Immature natural killer cell (primary cell): ENCODE measurements at regions not wholly inside any gene's neighbourhood (a gene's known extent, or its start where the extent isn't known, plus 50 kb on each side); places are given as distances from the start of the nearest gene placed in this dataset.

Experiments used
- DNase-seq, 3 donors: peaks; one replicate each; pipeline ENCODE4 v3.0.0; 2022; ENCODE audit warnings: mixed read lengths in 1 of 3
- H3K27ac Mint-ChIP-seq, 6 donors: one replicate each; pipeline ENCODE4 v1.8.0; 2020; ENCODE audit warnings: mixed read lengths in 6 of 6, mild to moderate bottlenecking in 5 of 6, inconsistent platforms in 4 of 6, moderate library complexity in 3 of 6
- H3K27me3 Mint-ChIP-seq, 3 donors: one replicate each; pipeline ENCODE4 v1.8.0; 2020 to 2021; ENCODE audit warnings: low read depth in 3 of 3, mild to moderate bottlenecking in 3 of 3, mixed read lengths in 3 of 3, moderate library complexity in 3 of 3, inconsistent platforms in 1 of 3
- H3K36me3 Mint-ChIP-seq, 3 donors: one replicate each; pipeline ENCODE4 v1.8.0; 2020; ENCODE audit warnings: mixed read lengths in 3 of 3, inconsistent platforms in 2 of 3, mild to moderate bottlenecking in 2 of 3
- H3K4me1 Mint-ChIP-seq, 2 donors: one replicate each; pipeline ENCODE4 v1.8.0; 2020; ENCODE audit warnings: inconsistent platforms in 2 of 2, mild to moderate bottlenecking in 2 of 2, mixed read lengths in 2 of 2, moderate library complexity in 1 of 2
- H3K4me3 Mint-ChIP-seq, 5 donors: one replicate each; pipeline ENCODE4 v1.8.0; 2020; ENCODE audit warnings: mild to moderate bottlenecking in 5 of 5, mixed read lengths in 5 of 5, inconsistent platforms in 3 of 5, moderate library complexity in 3 of 5
- H3K9me3 Mint-ChIP-seq, 6 donors: one replicate each; pipeline ENCODE4 v1.8.0; 2020; ENCODE audit warnings: mild to moderate bottlenecking in 6 of 6, mixed read lengths in 6 of 6, inconsistent platforms in 4 of 6, moderate library complexity in 3 of 6

- H3K9me3 Mint-ChIP-seq, result no peaks in the 10 kb centered on the region
- peak overlapping the region in 2 of 6 donors; percentile 24 to 37 for H3K27ac Mint-ChIP-seq
- DNase-seq, result peak in 1 of 3 donors; percentile 7
- peak overlapping the region in 2 of 5 donors; percentile 12 to 24 for H3K4me3 Mint-ChIP-seq
- peaks cover 40 to 63% of the 10 kb centered on the region in 2 donors for H3K4me1 Mint-ChIP-seq
- no peaks in the 10 kb centered on the region for H3K36me3 Mint-ChIP-seq
- H3K27me3 Mint-ChIP-seq, result peaks cover 0 to 3% (median 0%) of the 10 kb centered on the region in 3 donors
Observed at GRCh38 chr1:98402860-98403259, 258.7 kb upstream of the SNX7 start.

GRCh38 chr1:98400446-98400845, 261.1 kb upstream of the SNX7 start:
- H3K4me1 Mint-ChIP-seq, result peaks cover 32 to 50% of the 10 kb centered on the region in 2 donors
- peaks cover 0 to 3% (median 0%) of the 10 kb centered on the region in 3 donors for H3K27me3 Mint-ChIP-seq

GRCh38 chr1:98399218-98399617, 262.3 kb upstream of the SNX7 start:
- Mint-ChIP-seq H3K27me3 (peaks cover 0 to 3% (median 0%) of the 10 kb centered on the region in 3 donors), H3K9me3 (no peaks in the 10 kb centered on the region), H3K36me3 (no peaks in the 10 kb centered on the region), H3K4me1 (peaks cover 24 to 37% of the 10 kb centered on the region in 2 donors), H3K27ac (no peak overlapping the region), H3K4me3 (no peak overlapping the region)
- DNase-seq, result no peak

More at GRCh38 chr1:98400446-98400845, 261.1 kb upstream of the SNX7 start:
- no peaks in the 10 kb centered on the region for H3K36me3 Mint-ChIP-seq
- H3K27ac Mint-ChIP-seq, result no peak overlapping the region
- no peak overlapping the region for H3K4me3 Mint-ChIP-seq
- no peak for DNase-seq
- H3K9me3 Mint-ChIP-seq, result no peaks in the 10 kb centered on the region

GRCh38 chr1:98398649-98399048, 262.9 kb upstream of the SNX7 start:
- peaks cover 19 to 32% of the 10 kb centered on the region in 2 donors for H3K4me1 Mint-ChIP-seq
- no peaks in the 10 kb centered on the region for H3K9me3 Mint-ChIP-seq
- no peak for DNase-seq
- peaks cover 0 to 3% (median 0%) of the 10 kb centered on the region in 3 donors for H3K27me3 Mint-ChIP-seq
- H3K27ac Mint-ChIP-seq, result no peak overlapping the region
- no peaks in the 10 kb centered on the region for H3K36me3 Mint-ChIP-seq
- H3K4me3 Mint-ChIP-seq, result peak overlapping the region in 1 of 5 donors; percentile 26

- Mint-ChIP-seq H3K36me3 (no peaks in the 10 kb centered on the region), H3K4me1 (peaks cover 13 to 26% of the 10 kb centered on the region in 2 donors), H3K9me3 (no peaks in the 10 kb centered on the region), H3K27ac (no peak overlapping the region), H3K27me3 (no peaks in the 10 kb centered on the region), H3K4me3 (no peak overlapping the region)
- no peak for DNase-seq
Observed at GRCh38 chr1:98398092-98398491, 263.4 kb upstream of the SNX7 start.

- Mint-ChIP-seq H3K4me1 (peaks cover 17 to 33% of the 10 kb centered on the region in 2 donors), H3K4me3 (no peak overlapping the region), H3K27ac (no peak overlapping the region), H3K9me3 (no peaks in the 10 kb centered on the region), H3K27me3 (no peaks in the 10 kb centered on the region), H3K36me3 (peaks cover 0 to 6% (median 0%) of the 10 kb centered on the region in 3 donors)
- DNase-seq, result no peak
Observed at GRCh38 chr1:98393719-98394118, 267.8 kb upstream of the SNX7 start.

- Mint-ChIP-seq H3K27ac (no peak overlapping the region), H3K4me3 (no peak overlapping the region), H3K9me3 (no peaks in the 10 kb centered on the region), H3K27me3 (peaks cover 0 to 2% (median 1%) of the 10 kb centered on the region in 3 donors), H3K4me1 (peaks cover 31 to 48% of the 10 kb centered on the region in 2 donors), H3K36me3 (peaks cover 0 to 6% (median 0%) of the 10 kb centered on the region in 3 donors)
- DNase-seq, result no peak
Observed at GRCh38 chr1:98391175-98391574, 270.3 kb upstream of the SNX7 start.

GRCh38 chr1:98389809-98390208, 271.7 kb upstream of the SNX7 start:
- Mint-ChIP-seq H3K4me3 (peak overlapping the region in 3 of 5 donors; percentile 14 to 57 (median 50)), H3K36me3 (peaks cover 0 to 6% (median 0%) of the 10 kb centered on the region in 3 donors), H3K27me3 (peaks cover 0 to 2% (median 1%) of the 10 kb centered on the region in 3 donors), H3K9me3 (no peaks in the 10 kb centered on the region), H3K27ac (no peak overlapping the region), H3K4me1 (peaks cover 34 to 61% of the 10 kb centered on the region in 2 donors)
- DNase-seq, result no peak

- H3K27me3 Mint-ChIP-seq, result peaks cover 0 to 2% (median 1%) of the 10 kb centered on the region in 3 donors
- H3K27ac Mint-ChIP-seq, result peak overlapping the region; percentile 79 to 96 (median 86)
- H3K36me3 Mint-ChIP-seq, result peaks cover 0 to 6% (median 0%) of the 10 kb centered on the region in 3 donors
- H3K4me3 Mint-ChIP-seq, result peak overlapping the region; percentile 68 to 75 (median 69)
- no peaks in the 10 kb centered on the region for H3K9me3 Mint-ChIP-seq
- DNase-seq, result peak; percentile 45 to 70 (median 54)
- H3K4me1 Mint-ChIP-seq, result peaks cover 34 to 65% of the 10 kb centered on the region in 2 donors
Observed at GRCh38 chr1:98388441-98388840, 273.1 kb upstream of the SNX7 start.

- H3K4me3 Mint-ChIP-seq, result peak overlapping the region; percentile 68 to 75 (median 69)
- H3K4me1 Mint-ChIP-seq, result peaks cover 34 to 65% of the 10 kb centered on the region in 2 donors
- peak in 1 of 3 donors; percentile 15 for DNase-seq
- no peaks in the 10 kb centered on the region for H3K9me3 Mint-ChIP-seq
- peaks cover 0 to 2% (median 1%) of the 10 kb centered on the region in 3 donors for H3K27me3 Mint-ChIP-seq
- peaks cover 0 to 6% (median 0%) of the 10 kb centered on the region in 3 donors for H3K36me3 Mint-ChIP-seq
- H3K27ac Mint-ChIP-seq, result peak overlapping the region; percentile 79 to 96 (median 86)
Observed at GRCh38 chr1:98387701-98388100, 273.8 kb upstream of the SNX7 start.

GRCh38 chr1:98386675-98387440, 274.7 kb upstream of the SNX7 start:
- Mint-ChIP-seq H3K27ac (peak overlapping the region; percentile 36 to 96 (median 68)), H3K9me3 (no peaks in the 10 kb centered on the region), H3K4me1 (peaks cover 34 to 65% of the 10 kb centered on the region in 2 donors), H3K4me3 (peak overlapping the region in 4 of 5 donors; percentile 19 to 36 (median 27)), H3K27me3 (peaks cover 1 to 3% (median 2%) of the 10 kb centered on the region in 3 donors), H3K36me3 (peaks cover 0 to 6% (median 0%) of the 10 kb centered on the region in 3 donors)
- DNase-seq, result no peak

- Mint-ChIP-seq H3K36me3 (peaks cover 0 to 6% (median 0%) of the 10 kb centered on the region in 3 donors), H3K27ac (peak overlapping the region in 1 of 6 donors; percentile 31), H3K4me3 (no peak overlapping the region), H3K9me3 (no peaks in the 10 kb centered on the region), H3K27me3 (peaks cover 1 to 5% (median 2%) of the 10 kb centered on the region in 3 donors), H3K4me1 (peaks cover 33 to 60% of the 10 kb centered on the region in 2 donors)
- DNase-seq, result no peak
Observed at GRCh38 chr1:98385652-98386051, 275.9 kb upstream of the SNX7 start.

GRCh38 chr1:98384461-98385141, 276.9 kb upstream of the SNX7 start:
- no peak overlapping the region for H3K4me3 Mint-ChIP-seq
- no peak for DNase-seq
- no peaks in the 10 kb centered on the region for H3K9me3 Mint-ChIP-seq
- peaks cover 0 to 1% (median 0%) of the 10 kb centered on the region in 3 donors for H3K36me3 Mint-ChIP-seq
- H3K27me3 Mint-ChIP-seq, result peaks cover 1 to 7% (median 2%) of the 10 kb centered on the region in 3 donors
- H3K27ac Mint-ChIP-seq, result no peak overlapping the region
- H3K4me1 Mint-ChIP-seq, result peaks cover 29 to 49% of the 10 kb centered on the region in 2 donors
